ENCODE measurements at regions not wholly inside any gene's neighbourhood (a gene's known extent, or its start where the extent isn't known, plus 50 kb on each side); places are given as distances from the start of the nearest gene placed in this dataset.

GRCh38 chr1:166470014-166470413 lies 303.2 kb upstream of the FAM78B start (continued):
- TF ChIP-seq SNAI2 (CRISPR knock-in tag; IDR thresholded peaks at IDR 0.05) (no peak), CSDC2 (CRISPR knock-in tag; IDR thresholded peaks at IDR 0.05) (no peak), ZNF70 (CRISPR knock-in tag; IDR thresholded peaks at IDR 0.05) (no peak), CREB5 (CRISPR knock-in tag; IDR thresholded peaks at IDR 0.05; ENCODE audit: low read depth) (no peak), ZNF8 (CRISPR knock-in tag; IDR thresholded peaks at IDR 0.05) (no peak)

GRCh38 chr1:166470441-166470840 lies 303.6 kb upstream of the FAM78B start:
- no peak for ATAC-seq
- TF ChIP-seq SNAI2 (CRISPR knock-in tag; IDR thresholded peaks at IDR 0.05): no peak
- TF ChIP-seq ZC3H10 (CRISPR knock-in tag; IDR thresholded peaks at IDR 0.05): no peak
- no peak for TF ChIP-seq ZFP3 (CRISPR knock-in tag; IDR thresholded peaks at IDR 0.05)
- TF ChIP-seq, protein P1, sequence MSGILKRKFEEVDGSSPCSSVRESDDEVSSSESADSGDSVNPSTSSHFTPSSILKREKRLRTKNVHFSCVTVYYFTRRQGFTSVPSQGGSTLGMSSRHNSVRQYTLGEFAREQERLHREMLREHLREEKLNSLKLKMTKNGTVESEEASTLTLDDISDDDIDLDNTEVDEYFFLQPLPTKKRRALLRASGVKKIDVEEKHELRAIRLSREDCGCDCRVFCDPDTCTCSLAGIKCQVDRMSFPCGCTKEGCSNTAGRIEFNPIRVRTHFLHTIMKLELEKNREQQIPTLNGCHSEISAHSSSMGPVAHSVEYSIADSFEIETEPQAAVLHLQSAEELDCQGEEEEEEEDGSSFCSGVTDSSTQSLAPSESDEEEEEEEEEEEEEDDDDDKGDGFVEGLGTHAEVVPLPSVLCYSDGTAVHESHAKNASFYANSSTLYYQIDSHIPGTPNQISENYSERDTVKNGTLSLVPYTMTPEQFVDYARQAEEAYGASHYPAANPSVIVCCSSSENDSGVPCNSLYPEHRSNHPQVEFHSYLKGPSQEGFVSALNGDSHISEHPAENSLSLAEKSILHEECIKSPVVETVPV (CRISPR knock-in tag; IDR thresholded peaks at IDR 0.05): no peak
- no peak for TF ChIP-seq ESRRG (CRISPR knock-in tag; IDR thresholded peaks at IDR 0.05)
- no peak for TF ChIP-seq ARNTL (CRISPR knock-in tag; IDR thresholded peaks at IDR 0.05; ENCODE audit: borderline replicate concordance, low read depth)
- no peak for TF ChIP-seq ZNF70 (CRISPR knock-in tag; IDR thresholded peaks at IDR 0.05)
- no peak for TF ChIP-seq OSR1 (CRISPR knock-in tag; IDR thresholded peaks at IDR 0.05)

GRCh38 chr1:166471359-166471758 lies 304.6 kb upstream of the FAM78B start:
- no peak for ATAC-seq
- no peak for TF ChIP-seq BACH2 (CRISPR knock-in tag; IDR thresholded peaks at IDR 0.05; ENCODE audit: borderline replicate concordance)
- no peak for TF ChIP-seq TSHZ2 (CRISPR knock-in tag; IDR thresholded peaks at IDR 0.05)
- no peak for TF ChIP-seq ESRRG (CRISPR knock-in tag; IDR thresholded peaks at IDR 0.05)
- no peak for TF ChIP-seq ZFP3 (CRISPR knock-in tag; IDR thresholded peaks at IDR 0.05)
- TF ChIP-seq, protein P1 (CRISPR knock-in tag; IDR thresholded peaks at IDR 0.05): no peak
- no peak for TF ChIP-seq ARNTL (CRISPR knock-in tag; IDR thresholded peaks at IDR 0.05; ENCODE audit: borderline replicate concordance, low read depth)
- TF ChIP-seq CREB5 (CRISPR knock-in tag; IDR thresholded peaks at IDR 0.05; ENCODE audit: low read depth): no peak
- TF ChIP-seq, protein P2, sequence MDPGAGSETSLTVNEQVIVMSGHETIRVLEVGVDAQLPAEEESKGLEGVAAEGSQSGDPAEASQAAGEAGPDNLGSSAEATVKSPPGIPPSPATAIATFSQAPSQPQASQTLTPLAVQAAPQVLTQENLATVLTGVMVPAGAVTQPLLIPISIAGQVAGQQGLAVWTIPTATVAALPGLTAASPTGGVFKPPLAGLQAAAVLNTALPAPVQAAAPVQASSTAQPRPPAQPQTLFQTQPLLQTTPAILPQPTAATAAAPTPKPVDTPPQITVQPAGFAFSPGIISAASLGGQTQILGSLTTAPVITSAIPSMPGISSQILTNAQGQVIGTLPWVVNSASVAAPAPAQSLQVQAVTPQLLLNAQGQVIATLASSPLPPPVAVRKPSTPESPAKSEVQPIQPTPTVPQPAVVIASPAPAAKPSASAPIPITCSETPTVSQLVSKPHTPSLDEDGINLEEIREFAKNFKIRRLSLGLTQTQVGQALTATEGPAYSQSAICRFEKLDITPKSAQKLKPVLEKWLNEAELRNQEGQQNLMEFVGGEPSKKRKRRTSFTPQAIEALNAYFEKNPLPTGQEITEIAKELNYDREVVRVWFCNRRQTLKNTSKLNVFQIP (CRISPR knock-in tag; IDR thresholded peaks at IDR 0.05; ENCODE audit: borderline replicate concordance, low read depth): no peak
- TF ChIP-seq ZC3H10 (CRISPR knock-in tag; IDR thresholded peaks at IDR 0.05): no peak
- no peak for TF ChIP-seq ZNF8 (CRISPR knock-in tag; IDR thresholded peaks at IDR 0.05)
- TF ChIP-seq TOX (CRISPR knock-in tag; IDR thresholded peaks at IDR 0.05; ENCODE audit: borderline replicate concordance): no peak
- no peak for TF ChIP-seq OSR1 (CRISPR knock-in tag; IDR thresholded peaks at IDR 0.05)
- TF ChIP-seq ISL1 (CRISPR knock-in tag; IDR thresholded peaks at IDR 0.05): no peak
- TF ChIP-seq ZNF565 (CRISPR knock-in tag; conservative IDR thresholded peaks at IDR 0.05; ENCODE audit: low read depth): no peak
- TF ChIP-seq RARB (CRISPR knock-in tag; IDR thresholded peaks at IDR 0.05): no peak
- no peak for TF ChIP-seq PPARA (CRISPR knock-in tag; IDR thresholded peaks at IDR 0.05; ENCODE audit: borderline replicate concordance)
- TF ChIP-seq TCF4 (CRISPR knock-in tag; IDR thresholded peaks at IDR 0.05; ENCODE audit: borderline replicate concordance): no peak
- no peak for TF ChIP-seq GLIS3 (CRISPR knock-in tag; IDR thresholded peaks at IDR 0.05)

Data from SK-N-SH treated with all-trans-retinoic acid at 6 μM for 48 hours (cell line).